Endothelial cell of umbilical vein (primary cell): ENCODE measurements at regions not wholly inside any gene's neighbourhood (a gene's known extent, or its start where the extent isn't known, plus 50 kb on each side); places are given as distances from the start of the nearest gene placed in this dataset.

Source experiments
- BruUV-seq: library from RNA; stranded (reverse); fragments of 400-500 nt; replicated peaks from 2 replicates; lab custom pipeline; 2021; lab: Mats Ljungman, UMichigan
- CTCF ChIA-PET: fragments of 300-600, 350-600 bp; sonication (Branson Sonifier 250); formaldehyde crosslinking; loops from one replicate; lab custom pipeline; 2021; ENCODE audit warnings: antibody characterized with exemption, inconsistent platforms; lab: Charles Lee
- POLR2A ChIA-PET: fragments of 300-600, 350-600 bp; sonication (Branson Sonifier 250); formaldehyde crosslinking; loops from one replicate; lab custom pipeline; 2021; ENCODE audit warnings: antibody characterized with exemption, inconsistent platforms; lab: Charles Lee
- DNase-seq: peaks from one replicate; pipeline ENCODE4 v3.0.0-alpha.2; 2011; ENCODE audit warnings: low read depth, low spot score
- FAIRE-seq: peaks from 2 replicates; lab custom pipeline; 2011; peaks lifted over from hg19 to GRCh38; lab: Jason Lieb, UNC
- H2AFZ ChIP-seq: 2 replicates; pipeline ENCODE4 v1.6.0; 2012; ENCODE audit warnings: low read depth, low read length, control low read depth, inconsistent platforms
- H3K27ac ChIP-seq: 2 replicates; pipeline ENCODE4 v1.5.1; 2011; ENCODE audit warnings: low read depth, mild to moderate bottlenecking, control low read depth, low read length, moderate library complexity; ENCODE audit not compliant: insufficient read depth
- H3K27me3 ChIP-seq, 2 experiments: 2 replicates each; pipeline versions ENCODE4 v1.6.0 to v1.6.1; 2011; ENCODE audit warnings: low read length in 2 of 2, mixed read lengths in 1 of 2; ENCODE audit not compliant: control insufficient read depth in 2 of 2, insufficient read depth in 2 of 2
- H3K36me3 ChIP-seq, 2 experiments: 2 replicates in 1 of 2; 3 replicates in 1 of 2; pipeline ENCODE4 v1.5.1; 2011; ENCODE audit warnings: low read length in 2 of 2, mild to moderate bottlenecking in 1 of 2, moderate library complexity in 1 of 2; ENCODE audit not compliant: control insufficient read depth in 2 of 2, insufficient read depth in 2 of 2; ENCODE audit errors: extremely low read depth in 1 of 2
- H3K4me1 ChIP-seq: 3 replicates; pipeline ENCODE4 v1.5.1; 2011; ENCODE audit warnings: mild to moderate bottlenecking, low read length; ENCODE audit not compliant: control insufficient read depth, insufficient read depth; ENCODE audit errors: extremely low read depth
- H3K4me2 ChIP-seq: 2 replicates; pipeline ENCODE4 v1.6.1; 2011; ENCODE audit warnings: low read length, control low read depth, mixed read lengths; ENCODE audit not compliant: insufficient read depth
- H3K4me3 ChIP-seq, 3 experiments: fragments of 200-600 bp in 1 of 3; sonication (generic), shearing (Covaris generic) in 1 of 3; replicated peaks in 1 of 3; 2 replicates each; pipeline ENCODE4 v1.5.1; 2011 to 2016; ENCODE audit warnings: control low read depth in 3 of 3, low read length in 3 of 3, mild to moderate bottlenecking in 2 of 3, inconsistent platforms in 1 of 3, low read depth in 1 of 3, moderate library complexity in 1 of 3; ENCODE audit not compliant: insufficient read depth in 1 of 3
- H3K79me2 ChIP-seq: 2 replicates; pipeline ENCODE4 v1.6.0; 2012; ENCODE audit warnings: low read length, inconsistent platforms; ENCODE audit not compliant: control insufficient read depth, insufficient read depth
- H3K9ac ChIP-seq: replicated peaks from 2 replicates; pipeline ENCODE3; 2011; ENCODE audit warnings: low read length, control low read depth; ENCODE audit not compliant: insufficient read depth; ENCODE audit errors: extremely low read depth
- H3K9me1 ChIP-seq: replicated peaks from 3 replicates; pipeline ENCODE4 v1.6.0; 2011; ENCODE audit warnings: mild to moderate bottlenecking, low read length; ENCODE audit not compliant: control insufficient read depth, insufficient read depth; ENCODE audit errors: extremely low read depth
- H3K9me3 ChIP-seq: replicated peaks from 2 replicates; pipeline ENCODE4 v1.5.1; 2012; ENCODE audit warnings: low read length, inconsistent platforms; ENCODE audit not compliant: control insufficient read depth, insufficient read depth
- H4K20me1 ChIP-seq: replicated peaks from 2 replicates; pipeline ENCODE3; 2011; ENCODE audit warnings: mild to moderate bottlenecking, low read length; ENCODE audit not compliant: control insufficient read depth, insufficient read depth; ENCODE audit errors: extremely low read depth
- EZH2 ChIP-seq: IDR thresholded peaks from 2 replicates; pipeline ENCODE4 v1.6.1; 2012; ENCODE audit warnings: borderline replicate concordance, low read depth, mild to moderate bottlenecking, moderate library complexity, low read length, inconsistent platforms; ENCODE audit not compliant: severe bottlenecking
- FOS ChIP-seq: IDR thresholded peaks from 2 replicates; pipeline ENCODE4 v1.6.1; 2011; ENCODE audit warnings: mild to moderate bottlenecking, low read length, moderate library complexity, borderline replicate concordance; ENCODE audit not compliant: insufficient read depth
- GATA2 ChIP-seq: IDR thresholded peaks from 2 replicates; pipeline ENCODE4 v1.7.0; 2011; ENCODE audit warnings: low read depth, mild to moderate bottlenecking, moderate library complexity, mixed read lengths, low read length; ENCODE audit not compliant: insufficient read length, insufficient read depth
- JUN ChIP-seq: IDR thresholded peaks from 2 replicates; pipeline ENCODE4 v1.6.1; 2011; ENCODE audit warnings: borderline replicate concordance, low read depth; ENCODE audit not compliant: insufficient read length, insufficient read depth
- MYC ChIP-seq: IDR thresholded peaks from one replicate; pipeline ENCODE4 v1.6.1; 2011; ENCODE audit warnings: mild to moderate bottlenecking, low read depth, low read length
- POLR2A ChIP-seq: IDR thresholded peaks from 2 replicates; pipeline ENCODE4 v1.6.1; 2012; ENCODE audit warnings: low read depth, mild to moderate bottlenecking, control low read depth, low read length
- POLR2AphosphoS5 ChIP-seq: IDR thresholded peaks from 2 replicates; pipeline ENCODE4 v1.6.1; 2012; ENCODE audit warnings: low read depth, mild to moderate bottlenecking, control low read depth, low read length, moderate library complexity; ENCODE audit not compliant: insufficient read depth
- dilution Hi-C: fragments of 300-500 bp; cut with MboI; formaldehyde crosslinking; loops from one replicate; pipeline ENCODE4 v1.15.0; 2019; ENCODE audit warnings: low sequenced_read_pairs; ENCODE audit not compliant: extremely low pct_ligation_motif_present
- intact Hi-C: fragments of 100-400 bp; cut with micrococcal nuclease; formaldehyde crosslinking; loops from one replicate; pipeline ENCODE4 v1.10.0; 2022
- TF ChIP-seq, protein P1 (sequence below): IDR thresholded peaks from 2 replicates; pipeline ENCODE4 v1.6.1; 2011; ENCODE audit not compliant: insufficient read depth, insufficient read length
- TF ChIP-seq, protein P2 (sequence below), 2 donors: IDR thresholded peaks; 1 replicate in 1 of 2; 2 replicates in 1 of 2; pipeline ENCODE4 v1.5.1; 2011; ENCODE audit warnings: low read length in 2 of 2, mild to moderate bottlenecking in 2 of 2, moderate library complexity in 2 of 2, control low read depth in 1 of 2, inconsistent platforms in 1 of 2, low read depth in 1 of 2; ENCODE audit not compliant: insufficient read depth in 1 of 2; ENCODE audit errors: extremely low read depth in 1 of 2

DNA sequence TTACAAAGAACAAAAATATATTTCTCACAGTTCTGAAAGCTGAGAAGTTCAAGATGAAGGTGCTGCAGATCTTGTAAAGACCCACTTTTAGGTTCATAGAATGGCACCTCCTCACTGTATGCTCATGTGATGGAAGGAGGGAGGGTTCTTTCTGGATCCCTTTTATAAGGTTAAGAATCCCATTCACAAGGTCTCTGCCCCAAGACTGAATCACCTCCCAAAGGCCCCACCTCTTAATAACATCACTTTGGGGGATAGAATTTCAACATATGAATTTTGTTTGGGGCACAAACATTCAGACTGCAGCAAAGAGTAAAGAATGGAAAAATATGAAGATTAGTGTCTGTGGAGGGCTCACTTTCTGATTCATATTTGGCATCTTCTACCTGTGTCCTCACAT, 77.1 kb upstream of the PRR16 start:
- H3K9me1 ChIP-seq = no peaks in the 10 kb centered on the region
- BruUV-seq = no TSS peak
- dilution Hi-C loops = no loop called here
- ChIA-PET POLR2A (no interaction called here), CTCF (no interaction called here)
- H3K9me3 ChIP-seq = no peaks in the 10 kb centered on the region
- H3K79me2 ChIP-seq = no peaks in the 10 kb centered on the region
- no peaks in the 10 kb centered on the region for H3K36me3 ChIP-seq
- H3K4me1 ChIP-seq = peaks cover 12% of the 10 kb centered on the region
- no peak overlapping the region for H3K27ac ChIP-seq
- intact Hi-C loops = no loop called here
- FAIRE-seq (no peak), DNase-seq (no peak)
- no peaks in the 10 kb centered on the region for H3K27me3 ChIP-seq
- no peak overlapping the region for H3K4me3 ChIP-seq
- no peak overlapping the region for H2AFZ ChIP-seq
- H3K9ac ChIP-seq = no peak overlapping the region
- TF ChIP-seq FOS (no peak), JUN (no peak), GATA2 (no peak), EZH2 (no peak), MYC (no peak), POLR2AphosphoS5 (no peak), POLR2A (no peak)
- TF ChIP-seq, protein P1, sequence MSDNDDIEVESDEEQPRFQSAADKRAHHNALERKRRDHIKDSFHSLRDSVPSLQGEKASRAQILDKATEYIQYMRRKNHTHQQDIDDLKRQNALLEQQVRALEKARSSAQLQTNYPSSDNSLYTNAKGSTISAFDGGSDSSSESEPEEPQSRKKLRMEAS = no peak
- TF ChIP-seq, protein P2, sequence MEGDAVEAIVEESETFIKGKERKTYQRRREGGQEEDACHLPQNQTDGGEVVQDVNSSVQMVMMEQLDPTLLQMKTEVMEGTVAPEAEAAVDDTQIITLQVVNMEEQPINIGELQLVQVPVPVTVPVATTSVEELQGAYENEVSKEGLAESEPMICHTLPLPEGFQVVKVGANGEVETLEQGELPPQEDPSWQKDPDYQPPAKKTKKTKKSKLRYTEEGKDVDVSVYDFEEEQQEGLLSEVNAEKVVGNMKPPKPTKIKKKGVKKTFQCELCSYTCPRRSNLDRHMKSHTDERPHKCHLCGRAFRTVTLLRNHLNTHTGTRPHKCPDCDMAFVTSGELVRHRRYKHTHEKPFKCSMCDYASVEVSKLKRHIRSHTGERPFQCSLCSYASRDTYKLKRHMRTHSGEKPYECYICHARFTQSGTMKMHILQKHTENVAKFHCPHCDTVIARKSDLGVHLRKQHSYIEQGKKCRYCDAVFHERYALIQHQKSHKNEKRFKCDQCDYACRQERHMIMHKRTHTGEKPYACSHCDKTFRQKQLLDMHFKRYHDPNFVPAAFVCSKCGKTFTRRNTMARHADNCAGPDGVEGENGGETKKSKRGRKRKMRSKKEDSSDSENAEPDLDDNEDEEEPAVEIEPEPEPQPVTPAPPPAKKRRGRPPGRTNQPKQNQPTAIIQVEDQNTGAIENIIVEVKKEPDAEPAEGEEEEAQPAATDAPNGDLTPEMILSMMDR (IDR thresholded peaks at IDR 0.05; ENCODE audit: extremely low read depth in 1 of 2, insufficient read depth in 1 of 2, low read depth in 1 of 2, low read length in 2 of 2) = no peak
- H3K4me2 ChIP-seq = no peak overlapping the region
- no peaks in the 10 kb centered on the region for H4K20me1 ChIP-seq
